ENCODE measurements at regions not wholly inside any gene's neighbourhood (a gene's known extent, or its start where the extent isn't known, plus 50 kb on each side); places are given as distances from the start of the nearest gene placed in this dataset.

DNA sequence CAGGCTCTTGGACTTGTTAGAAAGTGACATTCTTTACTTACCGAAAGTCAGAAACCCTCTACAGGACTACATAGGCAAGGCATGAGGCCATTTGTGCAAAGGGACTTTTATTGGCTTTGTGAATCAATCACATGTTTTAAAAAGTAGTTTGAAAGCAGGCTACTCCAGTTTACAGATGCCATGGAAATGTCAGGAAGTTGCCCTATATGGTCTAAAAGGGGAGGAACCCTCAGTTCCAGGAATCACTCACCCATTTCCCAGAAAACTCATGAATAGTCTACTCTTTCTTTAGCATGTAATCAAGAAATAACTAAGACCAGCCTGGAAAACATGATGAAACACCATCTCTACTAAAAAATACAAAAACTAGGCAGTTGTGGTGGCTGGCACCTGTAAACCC is 51.0 kb upstream of the MKRN3 start:
- no peaks in the 10 kb centered on the region for H3K36me3 ChIP-seq
- no peaks in the 10 kb centered on the region for H3K4me1 ChIP-seq
- intact Hi-C loops (cut with DNase I) = no loop called here
- H3K4me3 ChIP-seq = no peak overlapping the region
- H3K27me3 ChIP-seq (ENCODE audit: low read depth) = no peaks in the 10 kb centered on the region
- ATAC-seq (no peak), DNase-seq (no peak)
- TF ChIP-seq, protein P1, sequence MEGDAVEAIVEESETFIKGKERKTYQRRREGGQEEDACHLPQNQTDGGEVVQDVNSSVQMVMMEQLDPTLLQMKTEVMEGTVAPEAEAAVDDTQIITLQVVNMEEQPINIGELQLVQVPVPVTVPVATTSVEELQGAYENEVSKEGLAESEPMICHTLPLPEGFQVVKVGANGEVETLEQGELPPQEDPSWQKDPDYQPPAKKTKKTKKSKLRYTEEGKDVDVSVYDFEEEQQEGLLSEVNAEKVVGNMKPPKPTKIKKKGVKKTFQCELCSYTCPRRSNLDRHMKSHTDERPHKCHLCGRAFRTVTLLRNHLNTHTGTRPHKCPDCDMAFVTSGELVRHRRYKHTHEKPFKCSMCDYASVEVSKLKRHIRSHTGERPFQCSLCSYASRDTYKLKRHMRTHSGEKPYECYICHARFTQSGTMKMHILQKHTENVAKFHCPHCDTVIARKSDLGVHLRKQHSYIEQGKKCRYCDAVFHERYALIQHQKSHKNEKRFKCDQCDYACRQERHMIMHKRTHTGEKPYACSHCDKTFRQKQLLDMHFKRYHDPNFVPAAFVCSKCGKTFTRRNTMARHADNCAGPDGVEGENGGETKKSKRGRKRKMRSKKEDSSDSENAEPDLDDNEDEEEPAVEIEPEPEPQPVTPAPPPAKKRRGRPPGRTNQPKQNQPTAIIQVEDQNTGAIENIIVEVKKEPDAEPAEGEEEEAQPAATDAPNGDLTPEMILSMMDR (IDR thresholded peaks at IDR 0.05) = no peak
- H3K9me3 ChIP-seq = no peaks in the 10 kb centered on the region
- H3K27ac ChIP-seq = no peak overlapping the region

DNA sequence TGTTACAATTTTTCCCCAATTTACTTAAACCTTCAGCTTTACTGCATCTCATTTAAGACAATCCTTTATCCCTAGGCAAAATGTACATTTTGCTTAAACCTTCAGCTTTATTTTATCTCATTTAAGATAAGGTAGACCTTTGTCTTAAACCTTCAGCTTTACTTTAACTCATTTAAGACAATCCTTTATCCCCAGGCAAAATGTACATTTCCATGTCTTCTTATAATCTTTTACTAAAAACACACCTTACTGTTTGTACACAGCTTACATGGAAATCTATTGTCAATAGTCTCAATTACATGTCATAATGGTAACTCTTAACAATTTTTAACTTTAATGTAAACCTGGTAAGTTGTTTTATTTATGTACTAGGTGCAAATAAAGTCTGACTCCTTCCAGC is 58.7 kb upstream of the MKRN3 start:
- Histone ChIP-seq H3K9me3 (no peaks in the 10 kb centered on the region), H3K27me3 (ENCODE audit: low read depth) (no peaks in the 10 kb centered on the region), H3K36me3 (no peaks in the 10 kb centered on the region), H3K4me3 (no peak overlapping the region), H3K27ac (no peak overlapping the region), H3K4me1 (no peaks in the 10 kb centered on the region)
- ATAC-seq = no peak
- intact Hi-C loops (cut with DNase I) = no loop called here
- DNase-seq = no peak
- TF ChIP-seq, protein P1 (IDR thresholded peaks at IDR 0.05) = no peak

DNA sequence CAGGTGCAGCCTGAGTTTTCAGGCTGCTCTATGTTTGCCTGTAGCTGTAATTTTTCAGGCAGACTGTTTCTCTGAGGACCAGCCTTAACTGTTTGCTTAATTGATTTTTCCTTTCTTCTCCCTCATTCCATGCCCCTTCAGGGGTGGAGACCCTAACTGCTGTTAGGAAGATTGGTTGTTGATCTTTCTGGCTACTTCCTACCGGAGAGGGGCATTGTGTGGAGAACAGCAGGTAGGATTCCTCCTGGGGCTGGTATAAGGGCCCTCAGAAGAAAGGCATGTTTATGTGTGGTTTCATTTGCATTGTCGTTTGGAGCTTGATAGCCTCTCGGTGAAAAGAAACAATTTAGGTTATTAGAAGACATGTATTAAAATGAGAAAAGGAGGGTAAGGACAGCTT is 56.9 kb upstream of the GOLGA6L2 start:
- no peaks in the 10 kb centered on the region for H3K36me3 ChIP-seq
- no peak for ATAC-seq
- no peak for DNase-seq
- no peak overlapping the region for H3K27ac ChIP-seq
- TF ChIP-seq, protein P1 (IDR thresholded peaks at IDR 0.05) = no peak
- no peak overlapping the region for H3K4me3 ChIP-seq
- no peaks in the 10 kb centered on the region for H3K4me1 ChIP-seq
- H3K9me3 ChIP-seq = no peaks in the 10 kb centered on the region
- H3K27me3 ChIP-seq (ENCODE audit: low read depth) = no peaks in the 10 kb centered on the region
- intact Hi-C loops (cut with DNase I) = no loop called here

DNA sequence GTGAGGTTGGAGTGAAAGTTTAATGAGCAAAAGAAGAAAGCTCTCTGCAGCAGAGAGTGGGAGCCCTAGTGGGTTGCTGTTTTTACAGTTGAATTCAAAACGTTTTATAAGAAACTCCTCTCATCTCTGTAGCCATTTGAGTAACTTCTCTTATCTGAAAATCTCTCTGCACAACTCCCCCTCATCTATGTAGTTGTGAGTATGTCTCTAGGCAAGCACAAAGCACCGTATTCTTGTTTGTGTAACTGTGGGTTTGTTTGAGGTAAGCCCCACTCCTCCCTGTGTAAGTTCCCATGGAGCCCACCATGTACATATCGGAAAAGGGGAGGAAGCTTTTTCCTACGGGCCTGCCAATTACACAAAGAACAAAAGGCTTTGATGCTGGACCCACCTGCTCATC is 56.5 kb upstream of the GOLGA6L2 start:
- DNase-seq (no peak), ATAC-seq (no peak)
- H3K4me1 ChIP-seq = no peaks in the 10 kb centered on the region
- TF ChIP-seq, protein P1 (IDR thresholded peaks at IDR 0.05) = no peak
- H3K27me3 ChIP-seq (ENCODE audit: low read depth) = no peaks in the 10 kb centered on the region
- no peak overlapping the region for H3K4me3 ChIP-seq
- no peak overlapping the region for H3K27ac ChIP-seq
- H3K36me3 ChIP-seq = no peaks in the 10 kb centered on the region
- intact Hi-C loops (cut with DNase I) = no loop called here
- no peaks in the 10 kb centered on the region for H3K9me3 ChIP-seq

DNA sequence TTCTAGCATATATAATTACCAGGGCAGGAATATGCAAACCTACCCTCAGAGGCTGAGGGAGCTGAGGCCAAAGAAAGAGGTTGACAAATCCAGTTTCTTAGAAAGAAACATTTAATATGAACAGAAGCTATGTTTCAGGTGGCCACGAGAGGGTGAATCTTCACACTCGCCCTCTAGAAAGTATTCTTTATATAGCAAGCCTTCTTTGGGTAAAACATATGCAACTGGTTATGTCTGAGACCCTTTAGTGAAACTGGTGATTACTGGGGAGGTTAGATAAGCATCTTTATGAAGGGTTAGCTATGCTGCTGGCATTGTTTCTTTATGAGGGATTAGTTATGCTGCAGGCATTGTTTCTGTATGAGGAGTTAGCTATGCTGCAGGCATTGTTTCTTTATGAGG is 50.7 kb upstream of the GOLGA6L2 start:
- no peaks in the 10 kb centered on the region for H3K4me1 ChIP-seq
- no peaks in the 10 kb centered on the region for H3K27me3 ChIP-seq (ENCODE audit: low read depth)
- H3K27ac ChIP-seq = no peak overlapping the region
- ATAC-seq = no peak
- TF ChIP-seq, protein P1 (IDR thresholded peaks at IDR 0.05) = peak; percentile 28
- no peak overlapping the region for H3K4me3 ChIP-seq
- DNase-seq = no peak
- intact Hi-C loops (cut with DNase I) = no loop called here
- no peaks in the 10 kb centered on the region for H3K36me3 ChIP-seq
- H3K9me3 ChIP-seq = no peaks in the 10 kb centered on the region
